Keratinocyte (primary cell): ENCODE measurements at regions not wholly inside any gene's neighbourhood (a gene's known extent, or its start where the extent isn't known, plus 50 kb on each side); places are given as distances from the start of the nearest gene placed in this dataset.

Source experiments
- DNase-seq: peaks from one replicate; pipeline ENCODE4 v3.0.0-alpha.2; 2011; ENCODE audit warnings: low read depth, missing footprints, low spot score
- FAIRE-seq: peaks from 2 replicates; lab custom pipeline; 2011; peaks lifted over from hg19 to GRCh38; lab: Jason Lieb, UNC
- H2AFZ ChIP-seq: 2 replicates; pipeline ENCODE4 v1.6.0; 2012; ENCODE audit warnings: low read length, control low read depth, inconsistent platforms; ENCODE audit not compliant: control insufficient read depth
- H3K27ac ChIP-seq: 2 replicates; pipeline ENCODE4 v1.5.1; 2011; ENCODE audit warnings: low read length; ENCODE audit not compliant: control insufficient read depth, insufficient read depth
- H3K27me3 ChIP-seq: 3 replicates; pipeline ENCODE4 v1.6.0; 2011; ENCODE audit warnings: low read length; ENCODE audit not compliant: control insufficient read depth, insufficient read depth; ENCODE audit errors: extremely low read depth
- H3K36me3 ChIP-seq, 2 experiments: 2 replicates in 1 of 2; 3 replicates in 1 of 2; pipeline ENCODE4 v1.5.1; 2011; ENCODE audit warnings: low read length in 2 of 2, mild to moderate bottlenecking in 1 of 2; ENCODE audit not compliant: control insufficient read depth in 2 of 2, insufficient read depth in 2 of 2; ENCODE audit errors: extremely low read depth in 1 of 2
- H3K4me1 ChIP-seq: 3 replicates; pipeline ENCODE4 v1.5.1; 2011; ENCODE audit warnings: low read length; ENCODE audit not compliant: control insufficient read depth, insufficient read depth; ENCODE audit errors: extremely low read depth
- H3K4me2 ChIP-seq: 3 replicates; pipeline ENCODE4 v1.6.0; 2011; ENCODE audit warnings: low read depth, low read length; ENCODE audit not compliant: control insufficient read depth, insufficient read depth; ENCODE audit errors: extremely low read depth
- H3K4me3 ChIP-seq, 3 experiments: fragments of 200-600 bp in 1 of 3; sonication (generic) in 1 of 3; 2 replicates in 2 of 3; 3 replicates in 1 of 3; pipeline ENCODE4 v1.5.1; 2011 to 2016; ENCODE audit warnings: low read length in 3 of 3, mild to moderate bottlenecking in 3 of 3, control low read depth in 2 of 3, inconsistent platforms in 1 of 3, low read depth in 1 of 3, mixed read lengths in 1 of 3, mixed run types in 1 of 3, moderate library complexity in 1 of 3; ENCODE audit not compliant: control insufficient read depth in 2 of 3, insufficient read depth in 2 of 3; ENCODE audit errors: extremely low read depth in 1 of 3
- H3K79me2 ChIP-seq: 2 replicates; pipeline ENCODE4 v1.6.0; 2012; ENCODE audit warnings: low read length; ENCODE audit not compliant: control insufficient read depth, insufficient read depth
- H3K9ac ChIP-seq: 3 replicates; pipeline ENCODE4 v1.6.0; 2011; ENCODE audit warnings: low read length; ENCODE audit not compliant: control insufficient read depth, insufficient read depth; ENCODE audit errors: extremely low read depth
- H3K9me1 ChIP-seq: 3 replicates; pipeline ENCODE4 v1.6.0; 2011; ENCODE audit warnings: low read length; ENCODE audit not compliant: control insufficient read depth, insufficient read depth; ENCODE audit errors: extremely low read depth
- H3K9me3 ChIP-seq: 2 replicates; pipeline ENCODE4 v1.5.1; 2012; ENCODE audit warnings: low read depth, low read length; ENCODE audit not compliant: control insufficient read depth
- H4K20me1 ChIP-seq: 3 replicates; pipeline ENCODE4 v1.6.0; 2011; ENCODE audit warnings: low read length; ENCODE audit not compliant: control insufficient read depth, insufficient read depth; ENCODE audit errors: extremely low read depth
- EZH2 ChIP-seq: IDR thresholded peaks from one replicate; pipeline ENCODE4 v1.6.1; 2012; ENCODE audit warnings: inconsistent platforms, mild to moderate bottlenecking, low read length, moderate library complexity
- dilution Hi-C: fragments of 300-500 bp; cut with MboI; formaldehyde crosslinking; loops from one replicate; pipeline ENCODE4 v1.7.0; 2020; ENCODE audit warnings: low sequenced_read_pairs; ENCODE audit not compliant: extremely low pct_ligation_motif_present
- TF ChIP-seq, protein P1 (sequence below), 3 experiments: IDR thresholded peaks in 1 of 3; conservative IDR thresholded peaks in 1 of 3; optimal IDR thresholded peaks in 1 of 3; 2 replicates in 2 of 3; 3 replicates in 1 of 3; pipeline versions ENCODE3 to v1.5.1; 2011; ENCODE audit warnings: low read length in 3 of 3, mild to moderate bottlenecking in 3 of 3, moderate library complexity in 2 of 3, control low read depth in 1 of 3, inconsistent platforms in 1 of 3; ENCODE audit not compliant: insufficient read depth in 2 of 3; ENCODE audit errors: extremely low read depth in 1 of 3

DNA sequence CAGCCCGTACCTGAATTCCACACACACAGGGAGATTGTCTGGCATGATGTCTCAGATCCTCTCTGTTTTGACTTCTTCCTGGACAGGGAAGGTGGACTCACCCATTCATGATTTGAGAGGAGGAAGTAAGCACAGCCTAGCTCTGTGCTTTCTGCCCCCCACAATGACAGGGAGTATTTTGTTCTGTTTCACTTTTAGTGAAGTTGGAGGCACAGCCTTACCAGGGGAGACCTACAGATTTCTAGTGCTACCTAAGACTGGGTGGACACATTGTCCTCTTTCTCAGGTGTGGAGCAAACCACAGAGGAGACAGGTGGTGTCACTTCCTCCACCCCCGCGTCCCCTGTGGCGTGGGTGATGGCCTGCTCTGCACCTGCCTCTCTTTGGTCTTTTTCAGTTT lies 408.6 kb upstream of the PFKP start:
- no peaks in the 10 kb centered on the region for H4K20me1 ChIP-seq
- no peaks in the 10 kb centered on the region for H3K9me1 ChIP-seq
- H3K27me3 ChIP-seq = no peaks in the 10 kb centered on the region
- dilution Hi-C loops = no loop called here
- no peak overlapping the region for H3K27ac ChIP-seq
- no peaks in the 10 kb centered on the region for H3K4me1 ChIP-seq
- H3K9ac ChIP-seq = no peak overlapping the region
- FAIRE-seq (no peak), DNase-seq (no peak)
- H3K4me3 ChIP-seq = no peak overlapping the region
- TF ChIP-seq, protein P1, sequence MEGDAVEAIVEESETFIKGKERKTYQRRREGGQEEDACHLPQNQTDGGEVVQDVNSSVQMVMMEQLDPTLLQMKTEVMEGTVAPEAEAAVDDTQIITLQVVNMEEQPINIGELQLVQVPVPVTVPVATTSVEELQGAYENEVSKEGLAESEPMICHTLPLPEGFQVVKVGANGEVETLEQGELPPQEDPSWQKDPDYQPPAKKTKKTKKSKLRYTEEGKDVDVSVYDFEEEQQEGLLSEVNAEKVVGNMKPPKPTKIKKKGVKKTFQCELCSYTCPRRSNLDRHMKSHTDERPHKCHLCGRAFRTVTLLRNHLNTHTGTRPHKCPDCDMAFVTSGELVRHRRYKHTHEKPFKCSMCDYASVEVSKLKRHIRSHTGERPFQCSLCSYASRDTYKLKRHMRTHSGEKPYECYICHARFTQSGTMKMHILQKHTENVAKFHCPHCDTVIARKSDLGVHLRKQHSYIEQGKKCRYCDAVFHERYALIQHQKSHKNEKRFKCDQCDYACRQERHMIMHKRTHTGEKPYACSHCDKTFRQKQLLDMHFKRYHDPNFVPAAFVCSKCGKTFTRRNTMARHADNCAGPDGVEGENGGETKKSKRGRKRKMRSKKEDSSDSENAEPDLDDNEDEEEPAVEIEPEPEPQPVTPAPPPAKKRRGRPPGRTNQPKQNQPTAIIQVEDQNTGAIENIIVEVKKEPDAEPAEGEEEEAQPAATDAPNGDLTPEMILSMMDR (optimal IDR thresholded peaks at IDR 0.05 in 1 of 3, IDR thresholded peaks at IDR 0.05 in 1 of 3, conservative IDR thresholded peaks at IDR 0.05 in 1 of 3; ENCODE audit: extremely low read depth in 1 of 3, insufficient read depth in 2 of 3, low read length in 3 of 3) = no peak
- TF ChIP-seq EZH2 = no peak
- H3K9me3 ChIP-seq = no peaks in the 10 kb centered on the region
- H3K4me2 ChIP-seq = no peak overlapping the region
- H2AFZ ChIP-seq = no peak overlapping the region
- no peaks in the 10 kb centered on the region for H3K79me2 ChIP-seq
- H3K36me3 ChIP-seq = no peaks in the 10 kb centered on the region

DNA sequence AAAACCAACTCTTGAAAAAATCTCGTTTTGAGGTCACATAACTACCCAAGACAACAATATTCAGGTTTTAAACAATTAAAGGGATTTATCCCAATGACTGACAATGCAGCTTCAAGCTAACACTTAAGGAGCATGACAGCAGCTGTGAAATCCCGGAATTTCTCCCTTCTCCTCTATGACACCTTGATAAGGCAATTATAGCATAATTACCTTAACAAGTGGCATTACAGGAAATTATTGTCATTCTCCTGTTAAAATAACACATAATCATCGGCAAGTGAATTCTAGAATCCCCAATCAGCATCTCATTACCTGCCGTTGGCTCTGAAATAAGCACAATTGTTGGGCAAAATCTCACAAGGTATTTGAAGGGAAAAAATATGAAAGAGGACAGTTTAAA lies 417.0 kb upstream of the PFKP start:
- no peak for FAIRE-seq
- H3K27ac ChIP-seq = no peak overlapping the region

More for the DNA sequence above, 417.0 kb upstream of the PFKP start:
- no peak overlapping the region for H2AFZ ChIP-seq
- H3K4me3 ChIP-seq = no peak overlapping the region
- no peaks in the 10 kb centered on the region for H3K36me3 ChIP-seq
- TF ChIP-seq, protein P1 (optimal IDR thresholded peaks at IDR 0.05 in 1 of 3, IDR thresholded peaks at IDR 0.05 in 1 of 3, conservative IDR thresholded peaks at IDR 0.05 in 1 of 3; ENCODE audit: extremely low read depth in 1 of 3, insufficient read depth in 2 of 3, low read length in 3 of 3) = no peak
- no peak for TF ChIP-seq EZH2
- no peaks in the 10 kb centered on the region for H3K79me2 ChIP-seq
- dilution Hi-C loops = no loop called here
- H3K9me3 ChIP-seq = peaks cover 3% of the 10 kb centered on the region
- H3K27me3 ChIP-seq = no peaks in the 10 kb centered on the region
- H3K9me1 ChIP-seq = no peaks in the 10 kb centered on the region
- DNase-seq = no peak
- no peak overlapping the region for H3K9ac ChIP-seq
- no peaks in the 10 kb centered on the region for H3K4me1 ChIP-seq
- H4K20me1 ChIP-seq = no peaks in the 10 kb centered on the region
- H3K4me2 ChIP-seq = no peak overlapping the region
